CD4-positive, alpha-beta T cell (primary cell): ENCODE measurements at regions not wholly inside any gene's neighbourhood (a gene's known extent, or its start where the extent isn't known, plus 50 kb on each side); places are given as distances from the start of the nearest gene placed in this dataset.

ENCODE experiments used
- ATAC-seq: fragments of 200-7000 bp; cut with Tn5 transposase; one replicate; pipeline ENCODE4 v1.10.0; 2022; ENCODE audit warnings: mild to moderate bottlenecking; ENCODE audit not compliant: poor library complexity
- CTCF ChIA-PET: fragments of 350-600 bp; sonication (Branson Sonifier 250); formaldehyde crosslinking; loops from one replicate; lab custom pipeline; 2021; ENCODE audit warnings: antibody characterized with exemption, inconsistent platforms; lab: Charles Lee
- POLR2A ChIA-PET: fragments of 350-600 bp; sonication (Branson Sonifier 250); formaldehyde crosslinking; loops from one replicate; lab custom pipeline; 2021; ENCODE audit warnings: antibody characterized with exemption, inconsistent platforms; lab: Charles Lee
- DNase-seq, 14 experiments: peaks; one replicate each; pipeline ENCODE4 v3.0.0-alpha.2; 2013 to 2020; ENCODE audit warnings: mixed read lengths in 2 of 14
- H3K27ac ChIP-seq, 2 donors: one replicate each; pipeline versions ENCODE4 v1.5.1 to v1.7.0; 2013; ENCODE audit warnings: low read length in 2 of 2, low read depth in 1 of 2, mild to moderate bottlenecking in 1 of 2
- H3K27me3 ChIP-seq, 2 experiments: 1 replicate in 1 of 2; 2 replicates in 1 of 2; pipeline versions ENCODE4 v1.6.1 to v1.7.0; 2013; ENCODE audit warnings: low read length in 2 of 2, control low read depth in 1 of 2, mild to moderate bottlenecking in 1 of 2, moderate library complexity in 1 of 2; ENCODE audit not compliant: insufficient read depth in 2 of 2, control insufficient read depth in 1 of 2
- H3K36me3 ChIP-seq: one replicate; pipeline ENCODE4 v1.6.1; 2013; ENCODE audit warnings: low read length, control low read depth; ENCODE audit not compliant: insufficient read depth
- H3K4me1 ChIP-seq: one replicate; pipeline ENCODE4 v1.6.1; 2013; ENCODE audit warnings: low read length, control low read depth; ENCODE audit not compliant: insufficient read depth
- H3K4me3 ChIP-seq: one replicate; pipeline ENCODE4 v1.5.1; 2013; ENCODE audit warnings: mild to moderate bottlenecking, low read length, moderate library complexity
- H3K9me3 ChIP-seq, 2 experiments: 1 replicate in 1 of 2; 2 replicates in 1 of 2; pipeline versions ENCODE4 v1.6.1 to v1.7.0; 2013; ENCODE audit warnings: low read length in 2 of 2, mild to moderate bottlenecking in 2 of 2, control low read depth in 1 of 2, moderate library complexity in 1 of 2; ENCODE audit not compliant: control insufficient read depth in 1 of 2, insufficient read depth in 1 of 2
- H3K27ac Mint-ChIP-seq: one replicate; pipeline ENCODE4 v1.8.0; 2020; ENCODE audit warnings: mixed read lengths
- H3K27me3 Mint-ChIP-seq: one replicate; pipeline ENCODE4 v1.8.0; 2021; ENCODE audit warnings: mixed read lengths
- H3K36me3 Mint-ChIP-seq: one replicate; pipeline ENCODE4 v1.8.0; 2021; ENCODE audit warnings: low read depth, mixed read lengths
- H3K4me1 Mint-ChIP-seq: one replicate; pipeline ENCODE4 v1.8.0; 2021; ENCODE audit warnings: low read depth, mixed read lengths
- H3K4me3 Mint-ChIP-seq: one replicate; pipeline ENCODE4 v1.8.0; 2020; ENCODE audit warnings: mild to moderate bottlenecking, mixed read lengths
- H3K9me3 Mint-ChIP-seq: one replicate; pipeline ENCODE4 v1.8.0; 2020; ENCODE audit warnings: mixed read lengths
- CTCF ChIP-seq: fragments of 200-600 bp; IDR thresholded peaks from one replicate; pipeline ENCODE4 v1.8.0; 2022; ENCODE audit warnings: antibody characterized with exemption, mild to moderate bottlenecking
- intact Hi-C, 2 experiments: fragments of 100-400 bp; cut with DNase I in 1 of 2; cut with micrococcal nuclease in 1 of 2; formaldehyde crosslinking; loops; one replicate each; pipeline versions ENCODE4 v1.15.1 to v1.9.0; 2023 to 2025; cut with DNase I, micrococcal nuclease

- Mint-ChIP-seq H3K27ac (no peak overlapping the region), H3K27me3 (peaks cover 4% of the 10 kb centered on the region), H3K4me1 (no peaks in the 10 kb centered on the region), H3K9me3 (no peaks in the 10 kb centered on the region), H3K36me3 (no peaks in the 10 kb centered on the region), H3K4me3 (no peak overlapping the region)
- Histone ChIP-seq H3K9me3 (no peaks in the 10 kb centered on the region), H3K4me3 (no peak overlapping the region), H3K27me3 (no peaks in the 10 kb centered on the region), H3K4me1 (no peaks in the 10 kb centered on the region), H3K36me3 (no peaks in the 10 kb centered on the region), H3K27ac (no peak overlapping the region)
- CTCF ChIA-PET = no interaction called here
- DNase-seq (no peak), ATAC-seq (no peak)
- POLR2A ChIA-PET = no interaction called here
- intact Hi-C loops = no loop called here
- TF ChIP-seq CTCF = no peak
Measured at GRCh38 chr9:115653171-115653606, 500.4 kb upstream of the PAPPA start.

- no peaks in the 10 kb centered on the region for H3K36me3 Mint-ChIP-seq
- no peak overlapping the region for H3K27ac Mint-ChIP-seq
- Histone ChIP-seq H3K9me3 (no peaks in the 10 kb centered on the region), H3K27ac (no peak overlapping the region), H3K4me3 (no peak overlapping the region), H3K4me1 (no peaks in the 10 kb centered on the region), H3K36me3 (no peaks in the 10 kb centered on the region), H3K27me3 (no peaks in the 10 kb centered on the region)
- no peaks in the 10 kb centered on the region for H3K9me3 Mint-ChIP-seq
- ChIA-PET CTCF (no interaction called here), POLR2A (no interaction called here)
- no peak overlapping the region for H3K4me3 Mint-ChIP-seq
- intact Hi-C loops = no loop called here
- no peaks in the 10 kb centered on the region for H3K4me1 Mint-ChIP-seq
- no peak for ATAC-seq
- no peak for TF ChIP-seq CTCF
- DNase-seq = no peak
- H3K27me3 Mint-ChIP-seq = peaks cover 18% of the 10 kb centered on the region
Measured at GRCh38 chr9:115657695-115658094, 495.9 kb upstream of the PAPPA start.

GRCh38 chr9:115665519-115665918, 488.1 kb upstream of the PAPPA start:
- Mint-ChIP-seq H3K27ac (no peak overlapping the region), H3K4me3 (no peak overlapping the region), H3K27me3 (peaks cover 10% of the 10 kb centered on the region), H3K9me3 (no peaks in the 10 kb centered on the region), H3K36me3 (no peaks in the 10 kb centered on the region), H3K4me1 (no peaks in the 10 kb centered on the region)
- intact Hi-C loops = no loop called here
- H3K9me3 ChIP-seq = no peaks in the 10 kb centered on the region
- ChIA-PET CTCF (no interaction called here), POLR2A (no interaction called here)
- H3K36me3 ChIP-seq = no peaks in the 10 kb centered on the region
- no peak overlapping the region for H3K4me3 ChIP-seq
- H3K27me3 ChIP-seq = no peaks in the 10 kb centered on the region
- no peak for DNase-seq
- H3K4me1 ChIP-seq = no peaks in the 10 kb centered on the region
- no peak for ATAC-seq
- no peak for TF ChIP-seq CTCF
- H3K27ac ChIP-seq = no peak overlapping the region
